Glutamatergic neuron (in vitro differentiated cells): ENCODE measurements at regions not wholly inside any gene's neighbourhood (a gene's known extent, or its start where the extent isn't known, plus 50 kb on each side); places are given as distances from the start of the nearest gene placed in this dataset.
"Not testable (repeated sequence)": the region's sequence is repeated elsewhere in the genome, so short reads cannot be mapped to it uniquely, and the experiment has no call there.

ENCODE experiments used
- DNase-seq: peaks from one replicate; pipeline ENCODE4 v3.0.0; 2022
- H3K27ac Mint-ChIP-seq: one replicate; pipeline ENCODE4 v1.8.0; 2020; ENCODE audit warnings: mild to moderate bottlenecking, mixed read lengths, inconsistent platforms; ENCODE audit not compliant: unreplicated experiment
- H3K27me3 Mint-ChIP-seq: one replicate; pipeline ENCODE4 v1.8.0; 2020; ENCODE audit warnings: mild to moderate bottlenecking, moderate library complexity, mixed read lengths, inconsistent platforms; ENCODE audit not compliant: unreplicated experiment
- H3K36me3 Mint-ChIP-seq: one replicate; pipeline ENCODE4 v1.8.0; 2020; ENCODE audit warnings: mild to moderate bottlenecking, mixed read lengths, inconsistent platforms; ENCODE audit not compliant: unreplicated experiment
- H3K4me1 Mint-ChIP-seq: one replicate; pipeline ENCODE4 v1.8.0; 2020; ENCODE audit warnings: mild to moderate bottlenecking, low read depth, mixed read lengths, inconsistent platforms; ENCODE audit not compliant: unreplicated experiment
- H3K4me3 Mint-ChIP-seq: one replicate; pipeline ENCODE4 v1.8.0; 2020; ENCODE audit warnings: mild to moderate bottlenecking, mixed read lengths, inconsistent platforms; ENCODE audit not compliant: unreplicated experiment
- H3K9me3 Mint-ChIP-seq: one replicate; pipeline ENCODE4 v1.8.0; 2020; ENCODE audit warnings: mild to moderate bottlenecking, moderate library complexity, mixed read lengths, inconsistent platforms; ENCODE audit not compliant: unreplicated experiment
- TF ChIP-seq, protein P1 (sequence below): fragments of 200-600 bp; sonication (generic); IDR thresholded peaks from one replicate; pipeline ENCODE4 v1.5.0; 2021; ENCODE audit not compliant: partially characterized antibody, unreplicated experiment

- Mint-ChIP-seq H3K4me3 (no peak overlapping the region), H3K4me1 (no peaks in the 10 kb centered on the region), H3K36me3 (no peaks in the 10 kb centered on the region), H3K27ac (no peak overlapping the region), H3K9me3 (no peaks in the 10 kb centered on the region), H3K27me3 (no peaks in the 10 kb centered on the region)
- TF ChIP-seq, protein P1, sequence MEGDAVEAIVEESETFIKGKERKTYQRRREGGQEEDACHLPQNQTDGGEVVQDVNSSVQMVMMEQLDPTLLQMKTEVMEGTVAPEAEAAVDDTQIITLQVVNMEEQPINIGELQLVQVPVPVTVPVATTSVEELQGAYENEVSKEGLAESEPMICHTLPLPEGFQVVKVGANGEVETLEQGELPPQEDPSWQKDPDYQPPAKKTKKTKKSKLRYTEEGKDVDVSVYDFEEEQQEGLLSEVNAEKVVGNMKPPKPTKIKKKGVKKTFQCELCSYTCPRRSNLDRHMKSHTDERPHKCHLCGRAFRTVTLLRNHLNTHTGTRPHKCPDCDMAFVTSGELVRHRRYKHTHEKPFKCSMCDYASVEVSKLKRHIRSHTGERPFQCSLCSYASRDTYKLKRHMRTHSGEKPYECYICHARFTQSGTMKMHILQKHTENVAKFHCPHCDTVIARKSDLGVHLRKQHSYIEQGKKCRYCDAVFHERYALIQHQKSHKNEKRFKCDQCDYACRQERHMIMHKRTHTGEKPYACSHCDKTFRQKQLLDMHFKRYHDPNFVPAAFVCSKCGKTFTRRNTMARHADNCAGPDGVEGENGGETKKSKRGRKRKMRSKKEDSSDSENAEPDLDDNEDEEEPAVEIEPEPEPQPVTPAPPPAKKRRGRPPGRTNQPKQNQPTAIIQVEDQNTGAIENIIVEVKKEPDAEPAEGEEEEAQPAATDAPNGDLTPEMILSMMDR: no peak
- no peak for DNase-seq
Measured at GRCh38 chr10:57038531-57038930, 677.5 kb upstream of the ZWINT start.

- Mint-ChIP-seq H3K4me3 (no peak overlapping the region), H3K27ac (no peak overlapping the region), H3K4me1 (no peaks in the 10 kb centered on the region), H3K9me3 (peaks cover 4% of the 10 kb centered on the region), H3K36me3 (peaks cover 12% of the 10 kb centered on the region), H3K27me3 (no peaks in the 10 kb centered on the region)
- TF ChIP-seq, protein P1: no peak
- DNase-seq: no peak
Measured at GRCh38 chr10:57035310-57035709, 674.3 kb upstream of the ZWINT start.

DNA sequence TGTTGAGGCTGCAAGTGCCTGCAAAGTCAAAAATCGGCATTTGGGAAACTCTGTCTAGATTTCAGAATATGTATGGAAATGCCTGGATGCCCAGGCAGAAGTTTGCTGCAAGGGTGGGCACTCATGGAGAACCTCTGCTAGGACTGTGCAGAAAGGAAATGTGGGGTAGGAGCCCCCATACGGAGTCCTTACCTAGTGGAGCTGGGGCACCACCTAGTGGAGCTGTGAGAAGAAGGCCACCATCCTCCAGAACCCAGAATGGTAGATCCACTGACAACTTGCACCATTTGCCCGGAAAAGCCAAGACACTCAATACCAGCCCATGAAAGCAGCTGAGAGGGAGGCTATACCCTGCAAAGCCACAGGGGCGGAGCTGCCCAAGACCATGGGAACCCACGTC lies 671.2 kb upstream of the ZWINT start:
- H3K9me3 Mint-ChIP-seq, H3K4me3 Mint-ChIP-seq, DNase-seq, H3K27me3 Mint-ChIP-seq, H3K4me1 Mint-ChIP-seq, H3K27ac Mint-ChIP-seq: not testable (repeated sequence)
- peaks cover 13% of the 10 kb centered on the region for H3K36me3 Mint-ChIP-seq

GRCh38 chr10:57031346-57031745 lies 670.3 kb upstream of the ZWINT start:
- Mint-ChIP-seq H3K9me3 (peaks cover 4% of the 10 kb centered on the region), H3K27me3 (no peaks in the 10 kb centered on the region), H3K4me1 (no peaks in the 10 kb centered on the region), H3K36me3 (peaks cover 13% of the 10 kb centered on the region), H3K27ac (no peak overlapping the region), H3K4me3 (no peak overlapping the region)
- TF ChIP-seq, protein P1: no peak
- no peak for DNase-seq

DNA sequence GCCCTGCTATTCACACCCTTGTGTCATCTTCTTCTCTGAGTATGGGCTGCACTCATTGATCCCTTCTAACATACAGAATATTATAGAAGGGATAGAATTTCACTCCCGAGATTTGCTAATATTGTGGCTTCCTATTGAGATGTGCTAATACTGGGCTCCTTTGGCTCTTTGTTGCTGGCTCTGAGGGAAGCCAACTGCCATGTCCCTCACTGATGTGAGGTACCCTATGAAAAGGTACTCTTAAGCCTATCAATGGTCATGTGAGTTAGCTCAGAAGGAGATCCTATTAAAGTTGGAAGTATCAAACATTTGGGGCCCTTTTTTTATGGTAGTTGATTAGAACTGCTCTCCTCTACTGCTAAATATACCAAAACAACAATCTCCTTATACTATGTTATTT lies 665.2 kb upstream of the ZWINT start:
- Mint-ChIP-seq H3K4me3 (no peak overlapping the region), H3K27ac (no peak overlapping the region), H3K9me3 (peaks cover 2% of the 10 kb centered on the region), H3K27me3 (no peaks in the 10 kb centered on the region), H3K36me3 (peaks cover 8% of the 10 kb centered on the region), H3K4me1 (no peaks in the 10 kb centered on the region)
- DNase-seq: no peak
- TF ChIP-seq, protein P1: no peak

DNA sequence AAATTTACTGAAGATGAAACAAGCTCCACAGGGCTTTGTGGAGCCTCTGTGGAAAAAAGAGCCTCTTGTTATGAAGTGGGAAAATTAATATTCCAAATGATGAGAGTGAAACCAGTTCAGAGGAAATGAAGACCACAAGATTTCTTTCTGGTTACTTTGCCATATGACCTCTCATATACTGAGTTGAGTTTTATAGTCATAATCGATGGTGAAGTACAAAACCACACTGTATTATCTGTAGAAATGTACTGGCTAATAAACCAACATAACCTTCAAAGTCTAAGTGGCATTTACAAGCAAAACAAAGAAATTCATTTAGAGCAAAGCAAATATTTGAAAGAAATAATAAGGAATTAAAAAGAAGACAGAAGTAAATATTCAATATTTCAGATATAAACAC lies 662.6 kb upstream of the ZWINT start:
- Mint-ChIP-seq H3K36me3 (no peaks in the 10 kb centered on the region), H3K4me1 (no peaks in the 10 kb centered on the region), H3K4me3 (no peak overlapping the region), H3K27ac (no peak overlapping the region), H3K27me3 (no peaks in the 10 kb centered on the region), H3K9me3 (no peaks in the 10 kb centered on the region)
- TF ChIP-seq, protein P1: no peak
- no peak for DNase-seq
